ENCODE measurements at regions not wholly inside any gene's neighbourhood (a gene's known extent, or its start where the extent isn't known, plus 50 kb on each side); places are given as distances from the start of the nearest gene placed in this dataset.

DNA sequence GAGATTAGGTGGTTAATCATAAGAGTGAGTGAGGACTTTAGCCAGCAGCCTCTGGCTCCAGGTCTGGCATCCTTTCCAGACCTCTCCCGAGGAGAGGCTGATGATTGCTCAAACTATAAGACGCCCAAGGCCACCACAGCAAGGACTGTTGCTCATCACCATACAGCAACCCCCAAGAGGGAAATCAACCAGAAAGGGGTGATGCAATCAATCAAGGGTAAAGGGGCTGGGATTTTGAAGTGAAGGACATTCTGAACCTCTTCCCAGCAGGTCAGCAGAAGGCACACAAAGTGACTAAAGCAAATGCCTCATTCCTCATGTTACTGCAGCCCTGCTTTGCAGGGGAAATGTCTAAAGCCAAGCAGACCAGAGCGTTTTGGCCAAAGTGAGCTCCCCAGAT, 247.3 kb upstream of the IGF1R start:
- DNase-seq = no peak
- ChIA-PET CTCF (no interaction called here), POLR2A (no interaction called here)
- H3K79me2 ChIP-seq (ENCODE audit: control insufficient read depth, insufficient read depth, low read length) = no peaks in the 10 kb centered on the region
- H3K4me2 ChIP-seq (replicated peaks; ENCODE audit: low read depth, low read length, poor library complexity, severe bottlenecking) = no peak overlapping the region
- H3K9me3 Mint-ChIP-seq (ENCODE audit: insufficient read depth) = no peaks in the 10 kb centered on the region
- H3K4me1 ChIP-seq (ENCODE audit: control insufficient read depth in 2 of 2, insufficient read depth in 2 of 2, low read length in 2 of 2) = no peaks in the 10 kb centered on the region
- no peak overlapping the region for H3K9ac ChIP-seq (ENCODE audit: low read length)
- TF ChIP-seq EZH2 (IDR thresholded peaks at IDR 0.05; ENCODE audit: borderline replicate concordance, insufficient read depth, low read depth, low read length, poor library complexity, severe bottlenecking) = no peak
- TF ChIP-seq, protein P1, sequence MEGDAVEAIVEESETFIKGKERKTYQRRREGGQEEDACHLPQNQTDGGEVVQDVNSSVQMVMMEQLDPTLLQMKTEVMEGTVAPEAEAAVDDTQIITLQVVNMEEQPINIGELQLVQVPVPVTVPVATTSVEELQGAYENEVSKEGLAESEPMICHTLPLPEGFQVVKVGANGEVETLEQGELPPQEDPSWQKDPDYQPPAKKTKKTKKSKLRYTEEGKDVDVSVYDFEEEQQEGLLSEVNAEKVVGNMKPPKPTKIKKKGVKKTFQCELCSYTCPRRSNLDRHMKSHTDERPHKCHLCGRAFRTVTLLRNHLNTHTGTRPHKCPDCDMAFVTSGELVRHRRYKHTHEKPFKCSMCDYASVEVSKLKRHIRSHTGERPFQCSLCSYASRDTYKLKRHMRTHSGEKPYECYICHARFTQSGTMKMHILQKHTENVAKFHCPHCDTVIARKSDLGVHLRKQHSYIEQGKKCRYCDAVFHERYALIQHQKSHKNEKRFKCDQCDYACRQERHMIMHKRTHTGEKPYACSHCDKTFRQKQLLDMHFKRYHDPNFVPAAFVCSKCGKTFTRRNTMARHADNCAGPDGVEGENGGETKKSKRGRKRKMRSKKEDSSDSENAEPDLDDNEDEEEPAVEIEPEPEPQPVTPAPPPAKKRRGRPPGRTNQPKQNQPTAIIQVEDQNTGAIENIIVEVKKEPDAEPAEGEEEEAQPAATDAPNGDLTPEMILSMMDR (IDR thresholded peaks at IDR 0.05) = no peak
- intact Hi-C loops (cut with micrococcal nuclease) = no loop called here
- no peak overlapping the region for H3K4me3 Mint-ChIP-seq
- H3K27ac ChIP-seq (ENCODE audit: low read length in 2 of 2) = no peak overlapping the region
- no peak overlapping the region for H3K4me3 ChIP-seq (ENCODE audit: control extremely low read depth in 1 of 5, extremely low read depth in 1 of 5, insufficient read depth in 1 of 5, low read depth in 2 of 5, low read length in 4 of 5)
- no peaks in the 10 kb centered on the region for H4K20me1 ChIP-seq (ENCODE audit: control insufficient read depth, insufficient read depth, low read length, poor library complexity, severe bottlenecking)
- 40% methylated on average over 2 of the region's 3 CpGs for WGBS (ENCODE audit: insufficient coverage)
- H3K4me1 Mint-ChIP-seq = no peaks in the 10 kb centered on the region
- H3K36me3 ChIP-seq (replicated peaks in 1 of 2; ENCODE audit: control extremely low read depth in 1 of 2, control insufficient read depth in 1 of 2, extremely low read depth in 1 of 2, insufficient read depth in 2 of 2, low read length in 1 of 2) = no peaks in the 10 kb centered on the region
- no peak overlapping the region for H2AFZ ChIP-seq (ENCODE audit: insufficient read depth, low read depth, low read length, poor library complexity, severe bottlenecking)
- peaks cover 0 to 6% (median 0%) of the 10 kb centered on the region in 3 donors for H3K9me3 ChIP-seq (ENCODE audit: control extremely low read depth in 1 of 3, control insufficient read depth in 2 of 3, insufficient read depth in 1 of 3, low read length in 2 of 3)
- H3K27ac Mint-ChIP-seq = no peak overlapping the region
- no peak for ATAC-seq (ENCODE audit: low read depth)
- H3K27me3 Mint-ChIP-seq = no peaks in the 10 kb centered on the region
- H3K27me3 ChIP-seq (replicated peaks in 1 of 4; ENCODE audit: control extremely low read depth in 1 of 4, control insufficient read depth in 3 of 4, insufficient read depth in 4 of 4, low read length in 3 of 4) = no peaks in the 10 kb centered on the region

DNA sequence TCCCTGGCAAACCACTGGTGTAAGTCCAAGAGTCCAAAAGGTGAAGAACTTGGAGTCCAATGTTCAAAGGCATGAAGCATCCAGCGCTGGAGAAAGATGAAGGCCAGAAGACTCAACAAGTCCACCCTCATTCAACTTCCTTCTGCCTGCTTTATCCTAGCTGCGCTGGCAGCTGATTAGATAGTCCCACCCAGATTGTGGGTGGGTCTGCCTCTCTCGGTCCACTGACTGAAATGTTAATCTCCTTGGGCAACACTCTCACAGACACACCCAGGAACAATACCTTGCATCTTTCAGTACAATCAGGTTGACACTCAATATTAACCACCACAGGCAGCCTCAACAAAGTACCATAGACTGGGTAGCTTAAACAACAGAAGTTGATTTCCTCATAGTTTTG, 245.9 kb upstream of the IGF1R start:
- Histone ChIP-seq H3K36me3 (replicated peaks in 1 of 2; ENCODE audit: control extremely low read depth in 1 of 2, control insufficient read depth in 1 of 2, extremely low read depth in 1 of 2, insufficient read depth in 2 of 2, low read length in 1 of 2) (no peaks in the 10 kb centered on the region), H3K27ac (ENCODE audit: low read length in 2 of 2) (no peak overlapping the region), H3K4me2 (replicated peaks; ENCODE audit: low read depth, low read length, poor library complexity, severe bottlenecking) (no peak overlapping the region), H3K27me3 (replicated peaks in 1 of 4; ENCODE audit: control extremely low read depth in 1 of 4, control insufficient read depth in 3 of 4, insufficient read depth in 4 of 4, low read length in 3 of 4) (no peaks in the 10 kb centered on the region), H3K79me2 (ENCODE audit: control insufficient read depth, insufficient read depth, low read length) (no peaks in the 10 kb centered on the region), H3K4me1 (ENCODE audit: control insufficient read depth in 2 of 2, insufficient read depth in 2 of 2, low read length in 2 of 2) (no peaks in the 10 kb centered on the region), H3K9me3 (ENCODE audit: control extremely low read depth in 1 of 3, control insufficient read depth in 2 of 3, insufficient read depth in 1 of 3, low read length in 2 of 3) (peaks cover 0 to 9% (median 0%) of the 10 kb centered on the region in 3 donors), H3K9ac (ENCODE audit: low read length) (no peak overlapping the region), H2AFZ (ENCODE audit: insufficient read depth, low read depth, low read length, poor library complexity, severe bottlenecking) (no peak overlapping the region), H3K4me3 (ENCODE audit: control extremely low read depth in 1 of 5, extremely low read depth in 1 of 5, insufficient read depth in 1 of 5, low read depth in 2 of 5, low read length in 4 of 5) (no peak overlapping the region), H4K20me1 (ENCODE audit: control insufficient read depth, insufficient read depth, low read length, poor library complexity, severe bottlenecking) (no peaks in the 10 kb centered on the region)
- Mint-ChIP-seq H3K4me1 (no peaks in the 10 kb centered on the region), H3K4me3 (no peak overlapping the region), H3K9me3 (ENCODE audit: insufficient read depth) (no peaks in the 10 kb centered on the region), H3K27ac (no peak overlapping the region), H3K27me3 (no peaks in the 10 kb centered on the region)
- CTCF ChIA-PET = no interaction called here
- WGBS (ENCODE audit: insufficient coverage) = 83% methylated on average over 3 of the region's 3 CpGs
- TF ChIP-seq, protein P1 (IDR thresholded peaks at IDR 0.05) = no peak
- TF ChIP-seq EZH2 (IDR thresholded peaks at IDR 0.05; ENCODE audit: borderline replicate concordance, insufficient read depth, low read depth, low read length, poor library complexity, severe bottlenecking) = no peak
- intact Hi-C loops (cut with micrococcal nuclease) = no loop called here
- POLR2A ChIA-PET = no interaction called here
- ATAC-seq (ENCODE audit: low read depth) = no peak
- no peak for DNase-seq
